Dedifferentiated amniotic fluid mesenchymal stem cell (primary cell): ENCODE measurements at regions not wholly inside any gene's neighbourhood (a gene's known extent, or its start where the extent isn't known, plus 50 kb on each side); places are given as distances from the start of the nearest gene placed in this dataset.

ENCODE experiments used
- DNase-seq: peaks from one replicate; pipeline ENCODE4 v3.0.0-alpha.2; 2016; ENCODE audit errors: extremely low spot score

GRCh38 chr1:29471487-29472313 is 235.4 kb downstream of the PTPRU start:
- no peak for DNase-seq

GRCh38 chr1:29470788-29471119 is 234.4 kb downstream of the PTPRU start:
- no peak for DNase-seq

- DNase-seq = no peak
Measured at GRCh38 chr1:29470087-29470787, 233.9 kb downstream of the PTPRU start.

GRCh38 chr1:29469457-29469856 is 233.1 kb downstream of the PTPRU start:
- no peak for DNase-seq

- no peak for DNase-seq
Measured at GRCh38 chr1:29467989-29468900, 231.9 kb downstream of the PTPRU start.

GRCh38 chr1:29466258-29466657 is 229.9 kb downstream of the PTPRU start:
- no peak for DNase-seq

GRCh38 chr1:29465755-29466154 is 229.4 kb downstream of the PTPRU start:
- no peak for DNase-seq

GRCh38 chr1:29462096-29462495 is 225.8 kb downstream of the PTPRU start:
- no peak for DNase-seq

GRCh38 chr1:29461115-29461739 is 224.9 kb downstream of the PTPRU start:
- no peak for DNase-seq

- no peak for DNase-seq
Measured at GRCh38 chr1:29460694-29461093, 224.4 kb downstream of the PTPRU start.

- DNase-seq = no peak
Measured at GRCh38 chr1:29460041-29460610, 223.8 kb downstream of the PTPRU start.

- no peak for DNase-seq
Measured at GRCh38 chr1:29459620-29459945, 223.3 kb downstream of the PTPRU start.

- DNase-seq = no peak
Measured at GRCh38 chr1:29458737-29459619, 222.7 kb downstream of the PTPRU start.

- DNase-seq = no peak
Measured at GRCh38 chr1:29457496-29458368, 221.4 kb downstream of the PTPRU start.

GRCh38 chr1:29456685-29457435 is 220.5 kb downstream of the PTPRU start:
- DNase-seq = no peak

GRCh38 chr1:29455781-29456180 is 219.5 kb downstream of the PTPRU start:
- no peak for DNase-seq

GRCh38 chr1:29454616-29455380 is 218.5 kb downstream of the PTPRU start:
- DNase-seq = no peak
